ENCODE measurements at regions not wholly inside any gene's neighbourhood (a gene's known extent, or its start where the extent isn't known, plus 50 kb on each side); places are given as distances from the start of the nearest gene placed in this dataset.
"Not testable (repeated sequence)": the region's sequence is repeated elsewhere in the genome, so short reads cannot be mapped to it uniquely, and the experiment has no call there.

DNA sequence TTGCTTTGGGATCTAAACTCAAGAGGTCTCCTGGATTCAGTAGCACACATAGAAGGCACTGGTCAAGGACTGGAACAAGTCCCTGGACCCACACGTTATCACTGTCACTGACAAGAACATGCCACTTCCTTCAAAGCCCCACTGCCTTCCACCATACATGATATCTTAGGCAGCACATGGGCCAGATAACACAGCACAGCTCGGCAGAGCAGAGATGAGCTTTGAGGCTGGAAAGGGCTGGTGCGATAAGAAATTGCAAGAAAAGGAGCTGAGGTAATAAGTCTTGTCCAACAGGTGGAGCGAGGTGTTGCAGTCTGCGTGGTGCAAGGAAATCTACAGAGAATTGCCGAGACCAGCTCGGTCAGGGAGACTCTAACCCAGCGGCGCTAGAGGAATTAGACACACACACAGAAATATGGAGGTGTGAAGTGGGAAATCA is 139.8 kb upstream of the CDK13 start:
- H3K4me1 ChIP-seq (ENCODE audit: insufficient read depth, low read length): no peaks in the 10 kb centered on the region
- H3K9me3 ChIP-seq (ENCODE audit: low read depth, low read length): no peaks in the 10 kb centered on the region
- peaks cover 2% of the 10 kb centered on the region for H3K27me3 ChIP-seq (ENCODE audit: insufficient read depth, low read length)
- H3K4me3 ChIP-seq (ENCODE audit: low read length): no peak overlapping the region

DNA sequence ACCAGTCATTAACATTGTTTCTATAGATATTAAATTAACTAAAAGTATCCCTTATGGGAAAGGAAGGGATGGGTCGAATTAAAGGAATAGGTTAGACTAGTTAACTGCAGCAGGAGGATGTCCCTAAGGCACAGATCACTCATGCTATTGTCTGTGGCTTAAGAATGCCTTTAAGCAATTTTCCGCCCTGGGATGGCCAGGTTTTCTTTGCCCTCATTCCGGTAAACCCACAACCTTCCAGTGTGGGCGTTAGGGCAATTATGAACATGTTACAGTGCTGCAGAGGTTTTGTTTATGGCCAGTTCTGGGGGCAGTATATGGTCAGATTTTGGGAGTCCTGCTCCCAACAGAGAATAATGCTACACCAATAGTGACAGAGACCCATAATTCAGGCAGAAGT is 139.3 kb upstream of the CDK13 start:
- H3K4me1 ChIP-seq (ENCODE audit: insufficient read depth, low read length): no peaks in the 10 kb centered on the region
- peaks cover 7% of the 10 kb centered on the region for H3K27me3 ChIP-seq (ENCODE audit: insufficient read depth, low read length)
- no peak overlapping the region for H3K4me3 ChIP-seq (ENCODE audit: low read length)
- H3K9me3 ChIP-seq (ENCODE audit: low read depth, low read length): no peaks in the 10 kb centered on the region

DNA sequence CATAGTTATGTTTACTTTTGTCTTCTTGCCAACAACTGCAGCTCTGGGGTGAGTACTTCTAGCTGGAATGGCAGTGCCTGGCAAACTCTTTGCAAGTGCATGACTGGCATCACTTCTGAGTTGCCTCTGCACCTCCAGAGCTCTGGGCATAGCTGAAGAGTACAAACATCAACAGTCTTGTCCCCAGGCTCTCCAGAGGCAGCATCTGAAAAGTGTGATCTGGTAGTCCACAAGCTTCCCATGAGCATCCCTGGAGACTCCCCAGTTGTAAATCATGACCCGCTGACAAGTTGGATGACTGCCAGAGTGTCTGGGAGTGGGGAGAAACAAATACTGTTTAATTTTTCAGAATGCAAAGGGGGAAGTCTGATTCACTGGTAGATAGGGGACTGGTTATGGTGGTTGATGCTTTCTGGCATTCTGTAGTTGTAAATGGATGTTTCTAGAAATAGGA is 138.9 kb upstream of the CDK13 start:
- Histone ChIP-seq H3K27me3 (ENCODE audit: insufficient read depth, low read length) (peaks cover 7% of the 10 kb centered on the region), H3K4me3 (ENCODE audit: low read length) (no peak overlapping the region), H3K9me3 (ENCODE audit: low read depth, low read length) (no peaks in the 10 kb centered on the region), H3K4me1 (ENCODE audit: insufficient read depth, low read length) (no peaks in the 10 kb centered on the region)

DNA sequence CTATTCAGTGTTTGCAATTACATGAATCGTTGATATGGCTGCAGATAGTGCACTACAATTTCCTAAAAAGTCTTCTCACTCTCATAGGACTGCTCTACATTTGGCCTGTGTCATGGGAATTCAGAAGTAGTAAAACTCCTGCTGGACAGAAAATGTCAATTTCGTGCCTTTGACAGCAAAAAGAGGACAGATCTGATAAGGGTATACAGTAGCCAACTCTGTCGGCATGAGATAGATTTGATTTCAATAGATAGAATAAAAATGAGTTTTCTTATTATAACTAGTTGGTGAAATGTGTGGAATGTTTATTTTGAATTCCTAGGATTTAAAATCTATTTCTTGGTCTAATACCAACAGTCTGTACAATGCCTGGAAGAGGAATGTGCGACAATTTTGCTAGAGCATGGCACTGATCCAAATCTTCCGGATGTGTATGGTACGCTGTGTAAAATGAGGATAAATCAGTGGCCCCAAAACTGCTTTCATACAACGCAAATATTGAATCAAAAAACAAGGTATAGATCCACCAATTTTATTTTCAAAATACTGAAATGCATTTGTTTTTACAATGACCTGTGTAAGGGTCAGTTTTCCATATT is 133.5 kb upstream of the CDK13 start:
- Histone ChIP-seq H3K27me3 (ENCODE audit: insufficient read depth, low read length) (peaks cover 7% of the 10 kb centered on the region), H3K4me3 (ENCODE audit: low read length) (no peak overlapping the region), H3K4me1 (ENCODE audit: insufficient read depth, low read length) (no peaks in the 10 kb centered on the region), H3K9me3 (ENCODE audit: low read depth, low read length) (no peaks in the 10 kb centered on the region)

DNA sequence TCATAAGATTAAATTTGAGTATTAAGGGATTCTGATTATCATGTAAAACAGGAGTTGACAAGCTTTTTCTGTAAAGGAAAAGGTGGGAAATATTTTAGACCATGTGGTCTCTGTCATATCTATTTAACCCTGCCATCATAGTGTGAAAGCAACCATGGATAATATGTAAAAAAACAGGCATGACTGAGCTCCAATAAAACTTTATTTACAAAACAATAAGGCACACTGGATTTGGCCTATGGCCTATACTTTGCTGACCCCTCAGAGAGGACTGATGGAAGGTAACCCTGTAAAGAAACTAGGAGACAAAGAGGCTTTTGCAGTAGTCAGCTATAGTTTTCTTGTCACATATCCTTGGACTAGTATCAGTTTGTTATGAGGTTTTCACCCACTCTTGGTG is 130.5 kb upstream of the CDK13 start:
- H3K4me1 ChIP-seq (ENCODE audit: insufficient read depth, low read length): no peaks in the 10 kb centered on the region
- H3K4me3 ChIP-seq (ENCODE audit: low read length): no peak overlapping the region
- peaks cover 7% of the 10 kb centered on the region for H3K27me3 ChIP-seq (ENCODE audit: insufficient read depth, low read length)

DNA sequence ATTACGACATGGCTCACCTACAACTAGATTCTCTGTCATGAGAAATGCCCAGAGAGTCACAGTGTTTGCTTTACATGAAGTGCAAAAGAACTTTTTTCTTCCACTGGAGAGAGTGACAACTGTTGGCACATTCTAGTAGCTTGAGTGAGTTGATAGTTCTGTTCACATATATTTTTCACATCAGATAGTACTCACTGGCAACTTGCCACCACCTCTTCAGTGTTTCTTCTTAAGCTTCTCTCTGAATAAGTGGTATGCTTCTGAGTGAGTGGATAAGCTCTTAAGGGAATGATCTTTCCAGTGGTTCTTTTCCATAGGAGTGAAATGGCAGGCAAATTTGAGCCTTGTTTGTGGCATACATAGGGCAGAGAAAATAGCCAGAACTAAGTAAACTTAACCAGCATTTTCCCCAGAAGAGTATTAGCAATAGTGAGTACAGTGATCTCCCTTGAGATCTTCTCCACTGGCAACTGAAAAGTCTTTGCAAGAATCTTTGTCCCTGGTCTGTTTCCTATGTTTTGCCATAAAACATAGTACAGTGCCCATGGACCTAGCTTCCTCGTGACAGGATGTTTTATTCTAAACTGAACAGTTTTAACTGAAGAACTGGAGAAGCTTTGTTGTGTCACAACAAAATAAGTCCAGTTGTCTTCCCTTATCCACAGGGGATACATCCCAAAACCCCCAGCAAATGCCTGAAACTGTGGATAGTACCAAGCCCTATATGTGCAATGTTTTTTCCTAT is 125.4 kb upstream of the CDK13 start:
- no peaks in the 10 kb centered on the region for H3K9me3 ChIP-seq (ENCODE audit: low read depth, low read length)
- H3K4me3 ChIP-seq (ENCODE audit: low read length): no peak overlapping the region
- H3K4me1 ChIP-seq (ENCODE audit: insufficient read depth, low read length): no peaks in the 10 kb centered on the region
- peaks cover 4% of the 10 kb centered on the region for H3K27me3 ChIP-seq (ENCODE audit: insufficient read depth, low read length)

More for the DNA sequence above, 130.5 kb upstream of the CDK13 start:
- H3K9me3 ChIP-seq (ENCODE audit: low read depth, low read length): no peaks in the 10 kb centered on the region

DNA sequence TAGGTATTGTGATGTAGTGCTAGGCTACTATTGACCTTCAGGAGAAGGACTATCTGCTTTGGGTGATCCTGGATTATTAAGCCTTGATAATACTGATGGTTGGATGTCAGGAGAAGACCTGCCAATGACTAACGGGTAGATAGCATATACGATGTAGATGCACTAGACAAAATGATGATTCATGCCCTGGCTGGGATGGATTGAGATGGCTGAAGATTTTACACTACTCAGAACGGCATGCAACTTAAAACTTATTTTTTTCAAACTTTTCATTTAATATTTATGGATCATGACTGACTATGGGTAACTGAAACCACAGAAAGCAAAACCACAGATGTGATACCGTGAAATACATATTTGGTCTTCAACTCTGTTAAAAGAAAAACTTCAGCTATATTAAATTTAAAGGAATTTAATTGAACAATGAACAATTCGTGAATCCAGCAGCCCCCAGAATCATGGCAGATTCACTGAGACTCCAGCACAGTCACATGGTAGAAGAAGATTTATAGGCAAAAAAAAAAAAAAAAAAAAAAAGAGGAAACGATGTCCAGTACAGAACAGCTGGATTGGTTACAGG is 124.6 kb upstream of the CDK13 start:
- Histone ChIP-seq H3K9me3 (ENCODE audit: low read depth, low read length) (no peaks in the 10 kb centered on the region), H3K4me1 (ENCODE audit: insufficient read depth, low read length) (no peaks in the 10 kb centered on the region), H3K27me3 (ENCODE audit: insufficient read depth, low read length) (peaks cover 4% of the 10 kb centered on the region), H3K4me3 (ENCODE audit: low read length) (no peak overlapping the region)

DNA sequence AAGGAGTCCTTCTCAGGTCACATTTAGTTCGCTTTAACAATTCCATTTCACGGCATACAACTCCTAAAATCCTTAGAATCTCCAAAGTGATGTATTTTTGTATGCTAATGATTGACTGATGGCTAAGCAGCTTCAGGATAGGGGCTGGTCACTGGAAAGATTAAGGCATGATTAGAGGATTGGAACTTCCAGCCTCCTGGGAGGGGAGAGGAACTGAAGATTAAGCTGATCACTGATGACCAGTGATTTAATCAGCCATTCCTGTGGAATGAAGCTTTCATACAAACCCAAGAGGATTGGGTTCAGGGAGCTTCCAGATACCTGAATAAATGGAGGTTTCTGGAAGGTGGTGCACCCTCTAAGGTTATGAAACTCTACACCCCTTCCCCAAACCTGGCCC is 123.9 kb upstream of the CDK13 start:
- no peaks in the 10 kb centered on the region for H3K9me3 ChIP-seq (ENCODE audit: low read depth, low read length)
- peaks cover 10% of the 10 kb centered on the region for H3K27me3 ChIP-seq (ENCODE audit: insufficient read depth, low read length)
- H3K4me3 ChIP-seq (ENCODE audit: low read length): no peak overlapping the region
- no peaks in the 10 kb centered on the region for H3K4me1 ChIP-seq (ENCODE audit: insufficient read depth, low read length)

DNA sequence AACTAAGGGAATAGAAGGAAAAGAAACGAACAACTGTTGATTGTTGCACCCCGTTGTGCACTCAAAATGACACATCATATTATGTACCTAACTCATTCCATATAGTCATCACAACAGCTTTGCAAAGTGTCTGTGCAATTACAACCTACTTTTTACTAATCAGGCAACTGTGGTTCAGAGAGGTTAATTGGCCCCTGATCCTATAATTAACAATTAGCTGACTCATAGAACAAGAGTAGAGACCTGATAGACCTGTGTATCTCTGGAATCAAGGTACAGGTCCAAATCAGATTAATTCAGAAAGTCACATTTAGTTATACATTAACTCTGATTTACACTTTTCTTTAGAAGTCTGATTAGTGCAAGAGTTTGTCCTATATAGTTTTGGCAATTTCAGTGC is 122.5 kb upstream of the CDK13 start:
- H3K4me1 ChIP-seq (ENCODE audit: insufficient read depth, low read length): no peaks in the 10 kb centered on the region
- no peaks in the 10 kb centered on the region for H3K9me3 ChIP-seq (ENCODE audit: low read depth, low read length)
- peaks cover 24% of the 10 kb centered on the region for H3K27me3 ChIP-seq (ENCODE audit: insufficient read depth, low read length)
- H3K4me3 ChIP-seq (ENCODE audit: low read length): no peak overlapping the region

DNA sequence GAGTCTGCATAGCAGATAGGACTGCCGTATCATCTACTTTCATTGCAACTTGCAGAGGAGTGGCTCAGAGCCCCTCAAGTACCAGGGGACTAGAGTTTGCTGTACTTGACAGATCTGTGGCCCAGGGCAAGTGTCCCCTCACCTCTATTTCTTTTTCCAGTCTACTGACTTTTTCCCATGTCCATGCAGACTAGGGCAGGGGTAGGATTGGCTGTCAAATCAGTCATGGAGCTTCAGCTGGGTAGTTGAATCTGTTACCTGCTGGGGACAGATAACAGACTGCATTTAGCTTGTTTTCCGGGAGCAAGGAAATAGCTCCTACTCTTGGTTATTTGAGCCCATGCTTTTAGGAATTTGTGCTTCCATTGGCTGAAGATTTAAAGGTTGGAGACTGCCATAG is 121.0 kb upstream of the CDK13 start:
- Histone ChIP-seq H3K27me3 (ENCODE audit: insufficient read depth, low read length) (peaks cover 32% of the 10 kb centered on the region), H3K9me3 (ENCODE audit: low read depth, low read length) (no peaks in the 10 kb centered on the region), H3K4me3 (ENCODE audit: low read length) (no peak overlapping the region), H3K4me1 (ENCODE audit: insufficient read depth, low read length) (no peaks in the 10 kb centered on the region)

DNA sequence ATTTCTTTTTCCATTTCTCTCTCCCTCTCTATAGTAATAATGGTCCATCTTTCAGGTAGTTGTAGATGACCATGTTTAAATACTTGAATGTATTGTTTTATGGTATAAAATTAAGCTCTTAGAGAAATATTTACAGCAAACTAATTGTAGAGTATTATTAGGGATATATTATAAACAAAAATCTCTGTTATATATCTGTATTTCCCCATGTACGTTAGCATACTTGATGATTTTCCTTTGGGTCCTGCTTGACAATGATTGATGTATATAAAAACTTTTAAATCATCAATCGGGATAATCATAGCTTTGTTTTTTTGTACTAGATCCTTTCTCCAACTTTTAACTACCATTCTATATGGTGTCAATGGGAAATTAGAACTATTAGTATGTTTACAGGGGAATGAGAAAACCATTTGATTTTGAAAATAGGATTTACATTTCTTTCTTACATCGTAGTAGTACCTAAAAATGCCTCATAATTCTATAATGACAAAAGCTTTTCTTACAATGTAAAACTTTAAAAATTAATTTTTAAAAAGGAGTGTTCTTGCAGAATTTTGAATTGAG is 117.5 kb upstream of the CDK13 start:
- Histone ChIP-seq H3K4me1 (ENCODE audit: insufficient read depth, low read length) (no peaks in the 10 kb centered on the region), H3K27me3 (ENCODE audit: insufficient read depth, low read length) (peaks cover 36% of the 10 kb centered on the region), H3K9me3 (ENCODE audit: low read depth, low read length) (no peaks in the 10 kb centered on the region), H3K4me3 (ENCODE audit: low read length) (no peak overlapping the region)

DNA sequence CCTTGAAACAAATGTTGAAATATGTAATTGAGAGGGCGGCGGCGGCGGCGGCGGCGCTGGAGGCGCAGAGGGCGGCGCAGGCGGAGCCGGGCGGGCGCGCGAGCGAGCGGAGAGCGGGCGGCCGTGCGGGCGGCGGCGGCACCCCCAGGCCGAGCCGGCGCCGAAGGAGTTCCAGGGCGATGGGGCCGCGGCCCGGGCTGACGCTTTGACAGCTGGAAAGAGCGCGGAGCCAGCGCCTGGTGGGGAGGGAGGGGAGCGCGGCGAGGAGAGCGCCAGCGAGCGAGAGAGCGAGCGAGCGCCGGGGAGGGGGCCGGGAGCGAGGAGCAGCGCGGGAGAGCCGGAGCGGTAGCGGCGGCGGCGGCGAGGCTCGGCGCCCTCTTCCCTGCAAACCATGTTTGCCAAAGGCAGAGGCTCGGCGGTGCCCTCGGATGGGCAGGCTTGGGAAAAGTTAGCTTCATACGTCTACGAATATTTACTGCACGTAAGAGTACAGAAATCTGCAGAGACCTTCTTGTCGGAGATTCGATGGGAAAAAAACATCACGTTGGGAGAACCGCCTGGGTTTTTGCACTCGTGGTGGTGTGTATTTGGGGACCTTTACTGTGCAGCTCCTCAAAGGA is 116.8 kb upstream of the CDK13 start:
- not testable (repeated sequence) for H3K9me3 ChIP-seq (ENCODE audit: low read depth, low read length); H3K4me1 ChIP-seq (ENCODE audit: insufficient read depth, low read length); H3K4me3 ChIP-seq (ENCODE audit: low read length)
- H3K27me3 ChIP-seq (ENCODE audit: insufficient read depth, low read length): peaks cover 41% of the 10 kb centered on the region

DNA sequence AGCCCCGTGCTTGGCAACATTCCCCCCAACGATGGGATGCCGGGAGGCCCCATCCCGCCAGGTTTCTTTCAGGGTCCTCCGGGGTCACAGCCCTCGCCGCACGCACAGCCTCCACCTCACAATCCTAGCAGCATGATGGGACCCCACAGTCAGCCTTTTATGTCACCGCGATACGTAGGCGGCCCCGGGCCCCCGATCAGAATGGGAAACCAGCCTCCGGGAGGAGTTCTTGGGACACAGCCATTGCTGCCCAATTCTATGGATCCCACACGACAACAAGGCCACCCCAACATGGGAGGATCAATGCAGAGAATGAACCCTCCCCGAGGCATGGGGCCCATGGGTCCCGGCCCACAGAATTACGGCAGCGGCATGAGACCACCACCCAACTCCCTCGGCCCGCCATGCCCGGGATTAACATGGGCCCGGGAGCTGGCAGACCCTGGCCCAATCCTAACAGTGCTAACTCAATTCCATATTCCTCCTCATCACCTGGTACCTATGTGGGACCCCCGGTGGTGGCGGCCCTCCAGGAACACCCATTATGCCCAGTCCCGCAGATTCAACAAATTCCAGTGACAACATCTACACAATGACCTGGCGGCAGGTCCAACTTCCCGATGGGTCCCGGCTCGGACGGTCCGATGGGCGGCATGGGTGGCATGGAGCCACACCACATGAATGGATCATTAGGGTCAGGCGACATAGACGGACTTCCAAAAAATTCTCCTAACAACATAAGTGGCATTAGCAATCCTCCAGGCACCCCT is 116.0 kb upstream of the CDK13 start:
- H3K9me3 ChIP-seq (ENCODE audit: low read depth, low read length); H3K4me1 ChIP-seq (ENCODE audit: insufficient read depth, low read length); H3K4me3 ChIP-seq (ENCODE audit: low read length): not testable (repeated sequence)
- peaks cover 44% of the 10 kb centered on the region for H3K27me3 ChIP-seq (ENCODE audit: insufficient read depth, low read length)

DNA sequence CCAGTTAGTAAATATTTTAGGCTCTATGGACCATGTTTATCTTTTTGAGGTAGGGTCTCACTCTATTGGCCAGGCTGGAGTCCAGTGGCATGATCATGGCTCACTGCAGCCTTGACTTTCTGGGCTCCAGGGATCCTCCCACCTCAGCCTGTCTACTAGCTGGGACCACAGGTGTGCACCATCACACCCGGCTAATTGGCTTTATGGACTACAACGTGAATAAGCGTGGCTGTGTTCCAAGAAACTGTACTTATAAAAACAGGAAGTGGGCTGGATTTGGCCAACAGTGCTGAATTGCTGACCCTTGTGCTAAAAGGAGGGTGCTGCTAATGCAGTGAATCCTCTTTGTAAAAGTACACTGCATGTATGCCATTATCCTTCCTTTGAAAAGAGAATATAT is 111.7 kb upstream of the CDK13 start:
- Histone ChIP-seq H3K4me3 (ENCODE audit: low read length) (no peak overlapping the region), H3K27me3 (ENCODE audit: insufficient read depth, low read length) (peaks cover 24% of the 10 kb centered on the region), H3K9me3 (ENCODE audit: low read depth, low read length) (no peaks in the 10 kb centered on the region), H3K4me1 (ENCODE audit: insufficient read depth, low read length) (no peaks in the 10 kb centered on the region)

Data from mononuclear cell (primary cell).